Activated T-cell treated with anti-CD3 and anti-CD28 coated beads, Interleukin-2, amount 50 U/mL, for 72 hours (primary cell): ENCODE measurements at regions not wholly inside any gene's neighbourhood (a gene's known extent, or its start where the extent isn't known, plus 50 kb on each side); places are given as distances from the start of the nearest gene placed in this dataset.

Experiments
- ATAC-seq, 2 donors: fragments of 150-1000 bp; cut with Tn5 transposase; replicated peaks in 1 of 2; 2 replicates each; pipeline ENCODE4 v1.10.0; 2021; ENCODE audit warnings: moderate library complexity in 2 of 2, mild to moderate bottlenecking in 1 of 2
- DNase-seq, 2 donors: peaks; one replicate each; pipeline ENCODE4 v3.0.0; 2021 to 2022; ENCODE audit warnings: mixed read lengths in 1 of 2
- H3K27ac Mint-ChIP-seq: one replicate; pipeline ENCODE4 v1.8.0; 2022; ENCODE audit warnings: mild to moderate bottlenecking, moderate library complexity, mixed read lengths
- H3K27me3 Mint-ChIP-seq: one replicate; pipeline ENCODE4 v1.8.0; 2022; ENCODE audit warnings: low read depth, mixed read lengths
- H3K36me3 Mint-ChIP-seq, 2 donors: one replicate each; pipeline ENCODE4 v1.8.0; 2022; ENCODE audit warnings: mixed read lengths in 2 of 2, mild to moderate bottlenecking in 1 of 2; ENCODE audit not compliant: insufficient read depth in 2 of 2
- H3K4me1 Mint-ChIP-seq: one replicate; pipeline ENCODE4 v1.8.0; 2022; ENCODE audit warnings: low read depth, mixed read lengths
- H3K4me3 Mint-ChIP-seq, 2 donors: one replicate each; pipeline ENCODE4 v1.8.0; 2022; ENCODE audit warnings: mild to moderate bottlenecking in 2 of 2, mixed read lengths in 2 of 2, moderate library complexity in 2 of 2
- H3K9me3 Mint-ChIP-seq, 2 donors: one replicate each; pipeline ENCODE4 v1.8.0; 2022; ENCODE audit warnings: mixed read lengths in 2 of 2

DNA sequence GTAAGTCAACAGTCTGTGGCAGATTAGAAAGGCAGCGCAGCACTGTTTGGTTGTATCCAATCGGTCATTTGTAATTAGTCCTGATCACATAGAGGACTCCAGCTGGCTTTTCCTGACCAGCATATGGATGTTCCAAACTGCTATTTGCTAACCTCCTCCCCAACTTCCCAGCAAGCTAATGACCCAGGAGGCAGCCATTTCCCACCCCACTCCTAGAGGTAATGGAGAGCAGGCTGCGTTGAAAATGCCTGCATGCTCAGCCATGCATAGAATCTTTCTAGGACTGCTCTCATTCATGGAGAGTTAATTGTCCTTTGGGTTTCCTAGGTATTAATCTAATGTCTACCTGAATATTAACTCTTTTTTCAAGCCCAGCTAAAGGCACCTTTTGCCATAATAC lies 850.6 kb upstream of the WWC1 start:
- Mint-ChIP-seq H3K27ac (no peak overlapping the region), H3K4me1 (no peaks in the 10 kb centered on the region), H3K36me3 (no peaks in the 10 kb centered on the region), H3K9me3 (peaks cover 4 to 7% of the 10 kb centered on the region in 2 donors), H3K4me3 (no peak overlapping the region), H3K27me3 (no peaks in the 10 kb centered on the region)
- DNase-seq = no peak
- ATAC-seq = no peak

DNA sequence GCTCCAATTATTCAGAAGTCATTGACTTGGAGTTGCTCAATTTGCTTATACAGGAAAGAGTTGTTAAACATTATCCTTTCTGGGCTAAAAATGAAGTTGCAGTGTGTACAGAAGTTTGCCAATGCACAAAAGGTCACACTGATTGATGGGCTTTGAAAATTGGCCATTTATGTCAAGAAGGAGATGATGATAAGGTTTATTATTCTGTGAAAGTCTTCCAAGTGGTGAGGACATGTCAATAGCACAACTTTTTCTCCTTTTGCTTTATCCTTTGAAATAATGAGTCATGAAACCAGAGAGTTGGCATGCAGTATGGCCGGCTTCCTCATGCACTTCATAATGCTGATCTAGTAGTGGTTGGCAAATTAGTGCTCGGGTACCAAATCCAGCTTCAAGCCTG lies 848.5 kb upstream of the WWC1 start:
- H3K27me3 Mint-ChIP-seq = no peaks in the 10 kb centered on the region
- no peak overlapping the region for H3K27ac Mint-ChIP-seq

DNA sequence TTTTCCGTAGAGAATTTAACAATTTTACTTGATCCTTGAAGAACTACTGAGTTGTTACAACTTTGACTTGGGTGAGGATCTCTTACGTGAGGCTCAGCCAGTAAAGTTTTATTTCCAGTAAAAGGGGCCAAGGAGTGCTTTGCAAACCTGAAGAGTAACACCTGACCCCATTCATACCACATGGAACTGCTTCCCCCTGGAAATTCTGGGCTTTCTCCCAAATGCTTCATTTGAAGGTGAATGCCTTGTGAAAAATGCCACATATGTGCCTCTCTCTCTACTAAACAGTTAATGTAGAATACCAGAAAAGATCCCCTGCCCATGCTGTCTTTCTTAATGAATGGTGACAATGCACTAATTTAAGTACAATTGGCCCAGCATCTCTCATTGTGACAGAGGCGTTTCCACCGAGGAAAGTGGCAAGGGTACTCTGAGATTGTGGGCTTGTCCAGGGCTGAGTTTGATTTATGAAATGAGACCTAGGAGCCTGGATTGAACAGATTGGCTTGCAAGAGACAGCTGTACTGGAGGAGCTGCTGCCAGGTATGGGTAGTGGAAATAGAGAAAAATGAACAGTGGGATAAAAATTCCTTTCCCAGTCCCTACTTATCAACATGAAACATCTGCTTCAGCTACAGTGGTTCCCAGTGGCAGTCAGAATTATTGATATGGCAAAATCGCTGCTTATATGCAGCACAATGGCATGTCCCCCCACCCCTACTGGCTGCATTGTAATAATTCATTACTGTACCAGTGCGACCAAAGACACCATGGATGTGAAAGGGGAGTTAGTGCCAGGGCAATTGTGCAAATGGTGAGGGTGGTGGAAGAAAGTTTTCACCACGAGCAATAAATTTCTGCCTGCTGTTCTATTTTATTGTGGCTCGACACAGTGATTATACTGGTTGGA lies 843.7 kb upstream of the WWC1 start:
- H3K36me3 Mint-ChIP-seq = no peaks in the 10 kb centered on the region
- no peaks in the 10 kb centered on the region for H3K27me3 Mint-ChIP-seq
- no peak for ATAC-seq
- no peaks in the 10 kb centered on the region for H3K4me1 Mint-ChIP-seq
- peaks cover 2 to 6% of the 10 kb centered on the region in 2 donors for H3K9me3 Mint-ChIP-seq
- no peak overlapping the region for H3K4me3 Mint-ChIP-seq
- DNase-seq = no peak
- no peak overlapping the region for H3K27ac Mint-ChIP-seq

More for the DNA sequence above, 848.5 kb upstream of the WWC1 start:
- Mint-ChIP-seq H3K36me3 (no peaks in the 10 kb centered on the region), H3K4me1 (no peaks in the 10 kb centered on the region), H3K4me3 (no peak overlapping the region), H3K9me3 (peaks cover 5 to 6% of the 10 kb centered on the region in 2 donors)
- ATAC-seq = no peak
- no peak for DNase-seq

DNA sequence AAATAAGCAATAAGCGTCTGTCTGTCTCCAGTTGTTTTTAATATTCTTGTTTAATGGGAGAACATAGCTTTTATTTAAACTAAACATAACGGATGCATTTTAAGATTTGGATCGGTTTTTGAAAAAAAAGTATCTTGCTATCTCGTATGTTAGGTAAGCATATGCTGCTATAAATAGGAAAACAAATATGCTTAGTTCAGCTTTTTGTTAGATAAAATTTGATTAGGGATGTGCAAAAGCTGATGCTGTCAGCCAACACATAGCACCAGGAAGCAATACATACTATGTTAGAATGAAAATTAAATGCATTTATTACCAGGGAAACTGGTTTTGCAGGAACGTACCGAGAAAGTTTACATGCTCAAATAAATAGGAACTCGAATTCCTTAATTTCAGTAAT lies 843.1 kb upstream of the WWC1 start:
- ATAC-seq (no peak), DNase-seq (no peak)
- no peaks in the 10 kb centered on the region for H3K4me1 Mint-ChIP-seq
- H3K27ac Mint-ChIP-seq = no peak overlapping the region
- peaks cover 2 to 6% of the 10 kb centered on the region in 2 donors for H3K9me3 Mint-ChIP-seq
- H3K4me3 Mint-ChIP-seq = no peak overlapping the region
- H3K36me3 Mint-ChIP-seq = no peaks in the 10 kb centered on the region
- H3K27me3 Mint-ChIP-seq = no peaks in the 10 kb centered on the region

DNA sequence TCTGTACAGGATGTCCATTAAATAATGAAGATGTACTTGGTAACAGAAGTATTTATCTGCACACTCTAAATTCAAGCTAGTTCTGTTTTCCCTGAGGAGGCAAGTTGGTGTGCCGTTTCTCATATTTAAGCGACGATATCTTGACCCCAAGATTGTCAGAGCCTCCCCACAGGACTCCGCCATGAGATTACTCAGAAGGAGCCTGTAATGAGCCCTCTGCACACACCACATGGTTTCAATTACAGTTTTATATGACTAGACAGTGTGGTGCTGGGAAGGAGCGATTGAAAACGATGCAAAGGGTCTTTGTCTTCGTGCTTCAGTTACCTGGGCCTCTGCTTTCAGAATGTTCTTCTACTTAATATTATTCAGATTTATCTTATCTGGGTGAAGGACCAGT lies 840.4 kb upstream of the WWC1 start:
- Mint-ChIP-seq H3K36me3 (no peaks in the 10 kb centered on the region), H3K27ac (no peak overlapping the region), H3K4me3 (no peak overlapping the region), H3K9me3 (peaks cover 2 to 11% of the 10 kb centered on the region in 2 donors), H3K27me3 (no peaks in the 10 kb centered on the region), H3K4me1 (no peaks in the 10 kb centered on the region)
- DNase-seq (no peak), ATAC-seq (no peak)

DNA sequence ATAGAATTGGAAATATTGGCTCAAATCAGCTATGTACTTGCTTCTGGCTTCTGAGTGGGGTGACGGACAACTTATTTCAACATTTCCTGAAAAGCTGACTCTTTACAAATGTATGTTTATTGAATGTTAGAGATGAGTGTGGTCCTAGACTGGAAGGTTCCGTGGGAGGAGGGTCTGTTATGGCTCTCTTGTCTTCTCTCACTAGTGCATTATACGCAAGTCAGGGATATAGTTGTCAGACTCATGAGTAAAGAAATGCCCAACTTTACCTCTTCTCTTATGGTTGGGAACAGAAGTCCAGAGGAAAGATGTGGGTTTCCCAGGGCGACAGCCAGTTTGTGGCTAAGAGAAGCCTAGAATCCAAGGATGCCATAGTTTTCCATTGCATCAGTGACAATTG lies 839.3 kb upstream of the WWC1 start:
- H3K27me3 Mint-ChIP-seq = no peaks in the 10 kb centered on the region
- H3K27ac Mint-ChIP-seq = no peak overlapping the region
- H3K4me1 Mint-ChIP-seq = no peaks in the 10 kb centered on the region
- DNase-seq (no peak), ATAC-seq (no peak)
- H3K9me3 Mint-ChIP-seq = peaks cover 2 to 11% of the 10 kb centered on the region in 2 donors
- no peak overlapping the region for H3K4me3 Mint-ChIP-seq
- no peaks in the 10 kb centered on the region for H3K36me3 Mint-ChIP-seq

DNA sequence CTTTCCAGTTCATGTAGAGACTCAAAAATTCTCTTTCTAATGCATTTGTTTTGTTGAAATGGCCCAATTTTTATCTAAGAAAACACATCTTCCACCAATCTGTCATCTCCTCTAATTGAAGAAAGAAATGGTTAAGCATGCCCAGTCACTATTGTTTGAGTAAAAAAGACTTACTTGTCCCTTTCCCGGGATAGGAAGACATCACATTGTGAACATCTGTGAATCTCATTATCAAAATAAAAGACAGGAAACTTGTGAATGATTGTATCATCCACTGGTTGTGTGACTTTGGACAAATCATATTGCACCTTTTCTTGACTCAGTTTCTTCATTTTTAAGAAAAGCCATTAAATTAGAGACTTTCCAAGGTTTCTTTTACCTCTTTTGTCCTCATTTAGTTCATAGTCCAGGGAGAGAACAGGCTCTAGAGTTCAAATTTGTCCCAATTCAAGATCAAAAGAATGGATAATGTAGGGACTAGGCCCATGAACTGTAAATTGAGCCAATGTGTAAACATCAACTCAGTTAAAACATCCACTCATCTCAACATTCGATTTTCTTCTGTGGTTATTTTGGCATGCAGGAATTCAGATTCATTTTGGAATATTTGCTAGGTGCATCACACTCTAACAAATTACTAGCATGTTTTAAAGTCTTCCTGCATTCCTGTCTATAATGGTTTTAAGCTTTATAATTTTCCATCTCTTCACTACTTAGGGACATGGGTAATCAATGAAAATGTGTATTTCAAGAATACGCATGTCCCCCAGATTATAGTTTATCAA lies 838.0 kb upstream of the WWC1 start:
- no peak overlapping the region for H3K4me3 Mint-ChIP-seq
- H3K27me3 Mint-ChIP-seq = no peaks in the 10 kb centered on the region
- H3K27ac Mint-ChIP-seq = no peak overlapping the region
- peaks cover 2 to 11% of the 10 kb centered on the region in 2 donors for H3K9me3 Mint-ChIP-seq
- no peaks in the 10 kb centered on the region for H3K4me1 Mint-ChIP-seq
- H3K36me3 Mint-ChIP-seq = no peaks in the 10 kb centered on the region
- DNase-seq (no peak), ATAC-seq (no peak)

DNA sequence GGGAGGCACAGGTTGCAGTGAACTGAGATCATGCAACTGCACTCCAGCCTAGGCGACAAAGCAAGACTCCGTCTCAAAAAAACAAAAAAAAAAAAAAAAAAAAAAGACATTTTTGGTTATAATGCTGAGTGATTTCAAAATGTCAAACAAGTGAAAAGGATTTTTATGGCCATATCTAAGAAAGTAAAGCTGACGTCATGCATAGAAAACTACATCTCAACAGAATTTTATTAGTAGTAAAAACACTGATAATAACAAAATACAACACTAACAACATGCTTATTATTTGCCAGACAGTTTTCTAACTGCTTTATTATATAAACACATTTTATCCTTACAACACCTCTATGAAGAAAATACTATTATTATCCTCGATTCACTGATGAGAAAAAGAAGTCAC lies 833.0 kb upstream of the WWC1 start:
- no peak for DNase-seq
- ATAC-seq = no peak
- Mint-ChIP-seq H3K27ac (no peak overlapping the region), H3K36me3 (peaks cover 0 to 3% of the 10 kb centered on the region in 2 donors), H3K27me3 (no peaks in the 10 kb centered on the region), H3K4me3 (no peak overlapping the region), H3K9me3 (peaks cover 6 to 13% of the 10 kb centered on the region in 2 donors), H3K4me1 (no peaks in the 10 kb centered on the region)

DNA sequence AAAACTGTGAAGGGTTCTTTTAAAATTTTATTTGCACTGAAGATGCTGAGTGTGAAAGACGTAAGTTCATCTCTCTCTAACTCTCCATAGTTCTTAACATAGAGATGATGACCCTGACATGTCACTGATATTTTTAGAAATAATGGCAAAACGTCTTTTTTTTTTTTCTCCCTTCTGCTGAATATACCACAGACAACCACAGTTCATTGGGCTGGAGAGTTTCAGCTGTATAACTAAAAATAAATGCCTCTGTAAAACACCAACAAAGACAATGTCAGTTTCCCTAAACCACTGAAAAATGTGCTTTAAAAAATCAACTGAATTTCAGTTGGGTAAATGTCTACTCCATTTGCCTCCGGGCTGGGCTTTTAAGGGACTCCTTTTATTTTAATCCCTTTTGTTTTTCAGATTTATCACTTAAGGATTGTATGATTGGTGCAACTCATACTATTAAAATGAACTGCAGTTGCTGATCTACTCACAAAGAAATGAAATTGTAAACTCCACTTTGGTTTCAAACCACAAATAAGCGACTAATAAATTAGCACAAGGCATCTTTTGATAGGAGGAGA lies 830.9 kb upstream of the WWC1 start:
- Mint-ChIP-seq H3K36me3 (peaks cover 0 to 3% of the 10 kb centered on the region in 2 donors), H3K4me3 (no peak overlapping the region), H3K27me3 (no peaks in the 10 kb centered on the region), H3K27ac (no peak overlapping the region), H3K4me1 (no peaks in the 10 kb centered on the region), H3K9me3 (peaks cover 6 to 12% of the 10 kb centered on the region in 2 donors)
- ATAC-seq (no peak), DNase-seq (no peak)

DNA sequence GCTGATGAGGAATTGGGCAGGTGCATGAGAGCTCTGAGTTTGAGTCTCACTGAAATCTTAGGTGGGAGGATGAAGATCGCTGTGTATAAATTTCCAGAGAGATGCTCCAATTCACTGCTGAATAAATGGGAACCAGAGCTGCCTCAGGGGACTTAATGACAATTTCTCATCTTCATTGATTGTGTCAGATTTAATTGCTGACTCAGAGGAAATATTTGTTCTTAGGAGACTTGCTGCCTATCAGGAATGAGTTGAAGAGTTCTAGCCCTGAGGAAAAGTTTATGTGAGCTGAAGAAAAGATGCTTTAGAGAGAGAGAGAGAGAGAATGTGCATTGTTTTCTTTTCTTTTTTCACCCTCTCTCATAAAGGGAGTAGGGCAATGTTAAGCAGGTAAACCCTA lies 827.5 kb upstream of the WWC1 start:
- H3K4me1 Mint-ChIP-seq = no peaks in the 10 kb centered on the region
- H3K27ac Mint-ChIP-seq = no peak overlapping the region
- peaks cover 8 to 14% of the 10 kb centered on the region in 2 donors for H3K9me3 Mint-ChIP-seq
- H3K36me3 Mint-ChIP-seq = peaks cover 0 to 3% of the 10 kb centered on the region in 2 donors
- no peaks in the 10 kb centered on the region for H3K27me3 Mint-ChIP-seq
- no peak overlapping the region for H3K4me3 Mint-ChIP-seq
- no peak for ATAC-seq
- no peak for DNase-seq

DNA sequence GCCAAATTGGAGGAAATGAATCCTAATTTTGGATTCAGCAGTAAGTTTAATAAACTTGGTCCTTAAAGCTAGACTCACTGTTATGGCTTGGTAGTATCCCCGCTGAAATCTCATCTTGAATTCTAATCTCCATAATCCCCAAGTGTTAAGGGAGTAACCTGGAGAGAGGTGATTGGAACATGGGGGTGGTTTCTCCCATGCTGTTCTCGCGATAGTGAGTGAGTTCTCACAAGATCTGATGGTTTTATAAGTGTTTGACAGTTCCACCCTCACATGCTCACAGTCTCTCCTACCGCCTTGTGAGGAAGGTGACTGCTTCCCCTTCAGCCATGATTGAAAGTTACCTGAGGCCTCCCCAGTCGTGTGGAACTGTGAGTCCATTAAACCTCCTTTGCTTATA lies 824.5 kb upstream of the WWC1 start:
- Mint-ChIP-seq H3K4me1 (no peaks in the 10 kb centered on the region), H3K9me3 (peaks cover 8 to 11% of the 10 kb centered on the region in 2 donors), H3K27me3 (no peaks in the 10 kb centered on the region), H3K4me3 (no peak overlapping the region), H3K27ac (no peak overlapping the region), H3K36me3 (peaks cover 0 to 3% of the 10 kb centered on the region in 2 donors)
- ATAC-seq (no peak), DNase-seq (no peak)

DNA sequence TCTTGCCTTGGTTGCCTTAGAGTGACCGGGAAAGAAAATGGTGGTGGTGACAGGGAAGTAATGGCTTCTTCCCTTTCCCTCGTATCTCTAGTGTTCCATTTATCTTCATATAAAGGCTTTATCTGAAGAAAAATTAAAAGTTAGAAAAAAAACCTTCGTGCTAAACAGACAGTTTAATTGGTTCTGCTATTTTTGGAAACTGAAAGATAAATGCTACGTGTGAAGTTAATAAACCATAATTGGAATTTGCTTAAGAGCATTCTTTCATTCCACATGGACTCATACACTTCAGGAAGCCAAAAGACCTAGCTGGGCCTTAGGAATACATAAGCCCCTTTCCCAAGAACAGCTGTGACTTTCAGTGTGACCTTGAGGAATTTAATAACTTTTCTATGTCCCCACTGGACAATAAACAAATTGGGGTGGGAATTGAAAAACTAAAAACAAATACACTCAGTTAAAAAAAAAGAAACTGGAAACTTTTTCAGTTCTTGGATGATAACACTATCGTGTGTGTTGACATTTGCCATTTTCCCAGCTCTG lies 818.8 kb upstream of the WWC1 start:
- H3K27ac Mint-ChIP-seq = no peak overlapping the region
- H3K36me3 Mint-ChIP-seq = no peaks in the 10 kb centered on the region
- no peaks in the 10 kb centered on the region for H3K27me3 Mint-ChIP-seq
- no peak for DNase-seq
- H3K4me1 Mint-ChIP-seq = no peaks in the 10 kb centered on the region
- no peak for ATAC-seq
- peaks cover 0 to 2% of the 10 kb centered on the region in 2 donors for H3K9me3 Mint-ChIP-seq
- H3K4me3 Mint-ChIP-seq = no peak overlapping the region

DNA sequence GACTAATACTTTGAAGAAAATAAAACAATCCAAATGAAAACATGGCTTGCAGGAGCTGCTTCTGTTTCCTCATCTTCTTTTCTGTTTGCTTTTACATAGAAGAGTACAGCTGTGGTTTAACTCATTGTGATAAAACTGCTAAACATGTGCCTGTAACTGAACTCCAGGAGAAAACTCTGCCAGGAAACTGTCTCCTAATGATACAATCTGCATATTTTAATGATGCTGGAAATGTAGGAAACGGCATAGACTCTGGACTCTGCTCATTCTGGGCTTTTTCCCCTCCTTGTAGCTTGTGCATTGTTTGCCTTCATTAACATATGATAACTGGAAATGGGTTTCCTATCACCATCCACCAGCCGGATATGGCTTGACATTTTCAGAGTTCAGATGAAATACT lies 813.3 kb upstream of the WWC1 start:
- Mint-ChIP-seq H3K27ac (no peak overlapping the region), H3K4me3 (no peak overlapping the region), H3K9me3 (peaks cover 5% of the 10 kb centered on the region in 2 donors), H3K4me1 (no peaks in the 10 kb centered on the region), H3K27me3 (no peaks in the 10 kb centered on the region), H3K36me3 (no peaks in the 10 kb centered on the region)
- ATAC-seq (no peak), DNase-seq (no peak)
